Stimulated activated CD8-positive, alpha-beta memory T cell treated with anti-CD3 and anti-CD28 coated beads, Interleukin-7, amount 100 ng/mL, for 1 hour (primary cell): ENCODE measurements at regions not wholly inside any gene's neighbourhood (a gene's known extent, or its start where the extent isn't known, plus 50 kb on each side); places are given as distances from the start of the nearest gene placed in this dataset.

Experiments used
- DNase-seq, 2 donors: peaks; one replicate each; pipeline ENCODE4 v3.0.0-alpha.2; 2020; ENCODE audit warnings: low read depth in 2 of 2

DNA sequence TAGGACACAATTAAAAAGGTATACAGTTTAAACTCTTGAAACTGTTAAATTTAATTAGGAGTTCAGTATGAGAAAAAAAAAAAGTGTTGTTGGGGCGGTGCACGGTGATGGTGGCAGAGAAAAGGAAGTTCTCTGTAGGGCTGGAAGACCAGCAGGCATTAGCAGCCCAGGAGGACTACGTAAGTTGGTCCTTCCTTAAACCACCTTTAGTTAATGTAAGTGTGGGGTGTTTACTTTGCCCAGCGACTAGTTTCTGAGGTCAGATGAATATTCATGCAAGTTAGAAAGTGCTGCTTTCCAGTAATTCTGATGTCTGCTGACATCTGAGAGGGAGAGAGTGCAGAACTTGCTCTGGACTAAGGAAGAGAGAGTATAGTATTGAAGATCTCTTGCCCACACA is 54.9 kb downstream of the NKX2-1 start:
- DNase-seq = no peak

DNA sequence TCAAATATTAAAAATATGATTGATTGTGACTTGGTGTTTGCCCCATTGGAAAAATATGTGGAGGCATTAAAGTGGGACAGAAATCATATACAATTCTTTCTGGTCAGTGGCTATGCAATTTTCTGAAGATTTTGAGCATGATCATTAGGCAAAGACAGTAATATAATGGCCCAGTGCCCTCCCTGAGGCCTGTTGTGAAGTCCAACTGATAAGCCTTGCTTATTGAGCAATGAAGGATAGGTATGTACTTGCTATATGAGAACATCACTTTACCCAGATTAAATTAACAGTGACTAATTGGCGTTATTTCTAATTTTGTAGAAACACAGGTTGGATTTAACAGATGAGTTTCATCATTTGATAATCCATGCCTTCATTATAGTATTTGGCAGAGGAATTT is 57.1 kb downstream of the NKX2-1 start:
- no peak for DNase-seq

DNA sequence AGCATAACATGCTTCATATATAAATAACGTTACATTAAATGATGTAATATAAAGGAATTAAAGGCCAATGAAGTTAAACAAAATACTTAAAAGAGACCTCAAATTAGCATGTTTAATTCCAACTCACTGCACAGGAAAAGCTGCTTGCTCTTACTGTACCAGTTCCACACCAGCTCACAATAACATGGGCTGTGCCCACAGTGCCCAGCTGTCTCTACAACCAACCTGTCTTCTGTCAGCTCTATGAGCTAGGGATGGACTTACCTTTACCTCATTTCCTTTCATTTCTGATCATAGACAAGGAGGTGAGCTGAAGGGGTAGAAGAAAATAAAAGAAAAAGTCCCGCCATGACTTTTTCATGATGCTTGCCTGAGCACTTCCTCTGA is 64.8 kb downstream of the NKX2-1 start:
- DNase-seq = no peak

DNA sequence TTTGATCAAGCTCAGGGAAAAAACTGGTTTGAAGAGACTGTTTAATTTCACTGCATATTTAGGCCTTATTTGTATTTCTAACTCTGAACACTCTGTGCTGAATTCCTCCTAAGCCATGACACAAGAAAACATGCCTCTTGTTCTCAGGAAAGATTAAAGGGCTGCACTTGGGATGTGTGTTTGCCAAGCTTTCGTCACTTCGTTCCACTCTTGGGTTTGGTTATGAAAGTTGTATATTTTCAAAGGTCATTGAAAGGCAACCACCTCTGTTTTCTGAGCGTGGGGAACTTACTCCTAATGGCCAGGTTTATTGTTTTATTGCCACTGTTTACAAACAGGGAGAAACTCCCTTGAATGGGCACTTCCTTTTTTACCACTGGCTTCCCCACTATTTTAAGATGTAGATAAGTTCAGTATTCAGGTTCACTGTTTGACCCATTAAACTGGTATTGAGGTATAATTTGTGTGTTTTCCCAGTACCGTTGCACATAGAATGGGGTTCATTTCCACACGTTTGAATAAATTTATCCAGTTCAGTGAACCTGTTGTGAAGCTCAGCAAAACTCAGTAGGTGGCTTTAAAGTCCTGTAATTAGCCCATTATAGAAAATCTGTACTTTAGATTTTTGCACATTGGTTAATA is 65.3 kb downstream of the NKX2-1 start:
- DNase-seq = no peak

DNA sequence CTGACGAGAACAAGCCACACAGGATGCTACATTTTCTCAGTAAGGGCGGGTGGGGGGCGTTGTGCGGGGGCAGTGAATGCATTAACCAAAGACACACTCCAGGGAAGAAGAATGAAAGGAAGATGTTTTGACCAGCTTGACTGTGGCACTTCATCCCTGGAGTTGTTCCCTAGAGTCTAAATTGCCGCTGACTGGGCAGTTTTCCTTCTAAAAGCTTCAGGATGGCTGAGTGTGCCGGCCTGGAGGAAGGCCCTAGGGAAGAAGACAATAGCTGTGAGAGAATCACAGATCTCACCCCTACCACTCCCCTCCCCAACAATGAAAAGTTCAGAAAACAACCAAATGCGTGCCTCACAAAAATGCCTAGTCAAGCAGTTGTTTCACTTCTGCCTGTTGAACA is 67.2 kb downstream of the NKX2-1 start:
- no peak for DNase-seq

DNA sequence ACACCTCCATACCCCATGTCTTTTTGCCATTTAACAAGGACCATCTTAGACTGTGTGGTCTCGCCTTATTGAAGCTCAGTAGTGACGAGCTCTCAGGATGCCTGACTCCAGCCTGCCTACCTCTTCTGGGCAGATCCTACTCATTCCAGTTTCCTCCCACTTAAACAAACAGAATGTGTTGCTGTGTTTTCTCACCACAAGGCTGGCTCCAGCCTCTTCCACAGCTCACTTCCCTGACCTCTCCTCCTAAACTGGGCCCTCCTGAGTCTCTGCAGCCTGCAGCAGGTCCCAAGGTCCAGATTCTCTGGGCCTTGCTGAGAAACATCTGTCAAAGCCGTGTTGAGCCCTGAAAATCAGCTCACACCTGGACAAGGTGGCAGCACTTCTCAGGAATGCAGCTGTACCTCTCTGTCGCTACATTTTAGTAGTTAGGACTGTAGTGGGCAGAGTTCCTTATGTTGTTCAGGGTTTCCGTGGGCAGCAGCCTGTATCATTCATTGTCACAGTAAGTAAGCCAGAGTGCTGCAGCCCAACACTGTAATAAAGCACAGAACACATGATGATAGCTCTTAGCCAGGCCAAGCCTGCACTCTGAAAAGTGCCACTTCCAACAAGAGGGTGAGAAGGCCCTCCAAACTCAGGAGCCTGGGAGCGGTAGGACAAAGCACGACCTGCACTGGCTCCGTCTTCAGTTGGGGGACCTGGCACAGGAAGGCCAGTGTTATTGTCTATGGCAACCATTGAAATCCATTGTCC is 68.5 kb downstream of the NKX2-1 start:
- DNase-seq = no peak

DNA sequence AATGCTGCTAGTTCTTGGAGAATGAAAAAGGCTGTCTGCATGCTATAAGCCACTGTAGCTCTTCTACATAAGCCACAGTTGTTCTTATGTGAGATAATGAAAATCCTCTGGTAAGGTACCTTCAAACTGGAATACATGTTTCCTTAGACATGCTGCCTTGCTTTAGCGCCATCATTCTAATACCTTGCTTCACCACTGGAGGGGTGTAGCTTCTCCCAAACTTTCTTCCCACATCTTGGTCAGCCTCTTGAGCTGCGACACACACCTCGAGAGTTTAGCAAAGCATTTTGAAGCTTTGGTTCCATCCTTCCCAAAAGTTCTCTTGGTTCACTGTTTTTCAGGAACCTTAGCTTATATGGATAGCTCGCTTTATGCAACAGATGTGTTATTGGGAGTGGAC is 69.5 kb downstream of the NKX2-1 start:
- DNase-seq = no peak

DNA sequence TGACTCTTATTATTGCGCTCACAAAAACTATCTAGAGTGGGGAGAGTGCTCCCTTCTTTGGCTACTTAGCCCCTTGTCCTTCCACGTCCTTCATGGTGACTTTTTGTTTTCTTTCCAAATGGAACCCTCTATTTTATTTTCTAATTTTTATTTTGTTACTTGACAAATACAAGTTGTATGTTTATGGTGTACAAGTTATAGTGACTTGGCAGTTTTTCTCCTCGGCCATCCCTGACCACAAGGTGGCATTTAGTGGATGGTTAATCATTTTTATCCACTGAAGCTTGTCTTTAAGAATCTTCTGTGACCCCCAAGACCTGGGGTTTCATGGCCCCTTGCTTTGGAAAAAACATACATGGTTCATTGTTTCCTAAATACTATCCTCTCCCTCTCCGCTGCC is 70.1 kb downstream of the NKX2-1 start:
- no peak for DNase-seq

DNA sequence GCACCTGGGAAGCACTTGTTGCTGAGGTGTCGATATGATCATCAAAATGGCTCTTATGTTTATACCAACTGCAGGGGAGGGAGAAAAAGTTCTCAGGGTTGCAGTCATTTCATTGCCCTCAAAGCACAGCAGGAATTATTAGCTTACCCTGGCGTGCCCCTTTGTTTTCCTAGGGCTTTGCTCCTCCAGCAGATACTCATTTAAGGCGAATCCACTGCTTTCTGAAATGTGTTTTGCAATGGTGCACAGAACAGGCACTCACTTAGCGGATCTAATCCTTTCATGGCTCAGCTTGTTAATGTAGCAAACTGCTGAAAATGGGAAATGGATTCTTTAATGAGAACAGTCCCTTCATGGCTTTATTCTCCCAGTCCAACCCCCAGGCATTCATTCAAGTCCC is 76.7 kb downstream of the NKX2-1 start:
- DNase-seq = no peak

DNA sequence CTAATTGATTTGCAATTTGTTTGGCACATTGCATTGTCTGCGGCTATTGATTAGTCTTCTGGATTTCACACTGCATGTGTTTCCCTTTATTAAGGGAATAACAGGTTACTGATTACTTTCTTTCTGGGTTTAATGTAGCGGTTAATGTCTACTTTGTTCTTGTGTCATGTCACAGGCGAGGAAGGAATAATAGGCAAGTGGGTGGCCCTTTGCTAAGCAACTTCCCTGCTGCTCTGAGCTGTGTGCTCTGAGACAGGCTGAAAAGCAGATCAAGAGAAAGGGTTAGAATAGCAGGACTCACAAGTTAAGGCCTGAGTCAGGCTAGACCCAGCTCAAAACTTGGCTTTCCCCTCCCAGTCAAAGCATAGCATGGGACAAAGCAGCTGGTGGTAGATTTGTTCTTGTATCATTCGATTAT is 77.2 kb downstream of the NKX2-1 start:
- DNase-seq = no peak

DNA sequence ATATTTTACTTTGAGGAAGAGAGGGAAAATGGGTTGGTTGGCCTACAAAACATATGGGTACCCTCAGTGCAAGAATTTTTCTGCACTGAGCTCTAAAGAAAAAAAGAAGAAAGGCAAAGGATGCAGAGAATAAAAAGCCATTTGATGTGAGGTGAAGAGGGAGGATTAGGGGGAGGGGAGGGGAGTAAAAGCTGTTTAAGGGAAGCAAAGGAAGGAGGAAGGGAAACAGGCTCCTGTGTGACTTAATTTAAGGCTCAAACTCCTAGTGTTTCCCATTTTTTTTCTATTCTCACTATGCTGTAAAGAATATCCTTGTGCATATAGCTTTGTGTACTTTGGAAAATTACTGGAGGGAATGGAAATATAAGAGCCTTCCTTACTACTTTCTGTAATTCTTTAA is 78.7 kb downstream of the NKX2-1 start:
- no peak for DNase-seq

DNA sequence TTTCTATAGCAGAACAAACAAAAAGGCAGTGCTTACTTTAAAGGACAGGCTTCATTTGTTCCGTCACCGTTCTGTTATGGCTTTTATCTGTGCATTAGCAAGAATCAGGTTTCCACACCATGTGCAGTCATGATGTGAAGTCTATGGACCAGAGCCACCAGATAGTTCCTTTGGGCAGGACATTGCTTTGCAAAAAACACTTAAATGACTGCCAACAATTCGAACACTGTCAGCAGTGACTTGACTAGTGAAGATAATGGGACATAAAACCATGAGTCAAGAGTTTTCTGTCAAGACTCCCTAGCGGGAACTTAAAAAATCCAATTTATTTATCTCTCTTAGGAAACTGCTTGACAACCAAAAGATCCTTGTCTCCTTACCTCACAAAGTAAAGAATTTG is 80.3 kb downstream of the NKX2-1 start:
- no peak for DNase-seq

DNA sequence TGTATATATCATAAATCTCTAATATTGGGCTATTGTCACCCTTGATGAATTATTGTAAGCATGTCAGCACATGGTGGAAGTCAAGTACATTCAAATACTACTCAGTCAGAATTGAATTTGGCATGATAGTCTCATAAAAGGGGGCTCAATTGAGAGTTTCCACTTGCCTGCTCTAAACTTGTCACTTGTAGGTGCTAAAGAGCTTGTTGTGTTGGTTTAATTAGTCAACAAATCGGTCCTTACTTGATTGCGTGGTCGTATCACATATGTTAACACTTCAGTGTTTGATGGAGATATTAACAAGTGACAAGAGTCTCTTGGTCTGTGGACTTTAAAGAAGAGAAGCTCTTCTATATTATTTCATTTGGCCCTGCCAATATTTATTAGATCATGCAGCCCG is 81.1 kb downstream of the NKX2-1 start:
- no peak for DNase-seq

DNA sequence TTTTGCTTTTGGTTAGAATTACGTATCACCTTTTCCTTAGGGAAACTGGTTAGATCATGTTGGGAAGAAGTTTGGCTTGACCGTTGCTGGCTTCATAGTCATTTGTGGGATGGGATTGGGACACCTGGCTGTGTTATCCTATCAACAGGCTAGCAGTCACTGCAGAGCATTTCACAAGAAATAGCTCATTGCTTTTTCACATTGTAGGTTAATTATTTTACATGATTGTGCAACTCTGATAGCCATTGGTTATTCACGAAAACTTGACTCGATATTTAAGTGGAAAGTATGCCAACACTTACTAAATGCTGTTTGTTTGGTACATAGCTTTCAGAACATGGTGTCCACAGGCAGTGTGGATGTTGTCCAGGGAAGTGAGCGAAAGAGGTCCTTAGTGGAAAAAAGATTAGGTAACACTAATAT is 89.4 kb downstream of the NKX2-1 start:
- no peak for DNase-seq

DNA sequence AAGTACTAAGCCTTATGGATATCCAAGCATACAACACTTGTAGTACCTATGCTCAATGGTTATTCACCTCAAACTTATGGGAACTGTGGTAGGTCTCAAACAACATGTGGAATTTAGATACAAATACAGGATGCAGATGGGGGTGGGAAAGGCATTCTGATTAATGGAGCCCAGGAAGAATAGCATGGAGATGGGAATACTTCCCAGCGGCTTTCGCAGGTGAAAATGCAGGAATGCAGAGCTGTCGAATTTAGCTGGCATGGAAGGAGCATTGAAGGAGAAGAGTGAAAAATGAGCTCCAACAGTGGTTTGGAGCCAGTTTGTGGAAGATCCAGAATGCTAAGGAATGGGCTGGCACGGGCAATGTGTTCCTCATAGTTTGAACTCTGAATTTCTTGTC is 89.9 kb downstream of the NKX2-1 start:
- no peak for DNase-seq

DNA sequence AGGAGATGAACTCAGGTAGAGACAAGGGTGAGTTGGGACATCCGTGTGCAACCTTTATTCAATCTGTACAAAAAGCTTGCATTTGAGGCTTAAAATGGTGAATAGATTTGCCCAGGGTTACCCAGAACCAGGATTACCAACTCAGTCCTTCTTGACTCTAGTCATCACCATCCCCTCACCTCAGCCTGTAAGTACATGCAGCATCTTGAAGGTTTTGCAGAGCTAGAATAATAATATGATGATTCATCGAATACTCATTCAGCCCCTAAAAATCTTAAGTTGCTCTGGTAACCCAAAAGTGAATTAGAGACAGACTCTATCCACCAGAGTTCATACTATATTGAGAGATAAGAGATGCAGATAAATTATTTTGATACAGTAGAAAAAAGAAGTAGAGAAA is 90.3 kb downstream of the NKX2-1 start:
- DNase-seq = no peak

DNA sequence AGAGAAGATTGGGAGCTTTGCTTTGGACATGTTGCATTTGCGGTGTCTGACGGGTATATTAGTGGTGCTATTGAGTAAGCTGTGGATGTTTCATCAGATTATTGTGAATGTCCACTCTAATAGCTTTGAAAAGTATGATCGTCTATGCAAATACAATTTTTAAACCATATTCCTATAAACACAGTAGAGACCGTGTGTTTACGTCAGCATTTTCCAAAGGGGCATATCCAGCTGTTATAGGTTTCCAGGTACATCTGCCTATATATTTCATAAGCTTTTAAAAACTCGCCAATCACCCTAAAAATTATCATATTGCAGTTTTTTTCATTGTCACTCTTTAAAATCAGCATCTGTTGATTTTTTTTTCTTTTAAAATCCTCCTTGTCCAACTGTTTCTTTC is 91.7 kb downstream of the NKX2-1 start:
- no peak for DNase-seq

DNA sequence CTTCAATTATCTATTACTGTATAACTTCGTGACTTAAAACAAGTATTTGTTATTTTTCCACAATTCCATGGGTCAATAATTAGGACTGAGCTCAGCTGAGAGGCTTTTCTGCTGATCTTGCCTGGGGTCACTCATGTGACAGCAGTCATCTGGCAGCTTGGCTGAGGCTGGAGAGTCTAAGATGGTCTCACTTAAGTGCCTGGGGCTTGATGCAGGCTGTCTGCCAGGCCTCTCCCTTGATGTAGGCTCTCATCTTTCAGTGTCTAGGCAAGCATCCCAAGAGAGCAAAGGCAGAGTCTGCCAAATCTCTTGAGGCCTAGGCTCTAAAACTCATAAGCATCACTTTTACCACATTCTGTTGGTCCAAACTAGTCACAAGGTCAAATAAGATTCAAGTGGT is 93.2 kb downstream of the NKX2-1 start:
- DNase-seq = no peak

DNA sequence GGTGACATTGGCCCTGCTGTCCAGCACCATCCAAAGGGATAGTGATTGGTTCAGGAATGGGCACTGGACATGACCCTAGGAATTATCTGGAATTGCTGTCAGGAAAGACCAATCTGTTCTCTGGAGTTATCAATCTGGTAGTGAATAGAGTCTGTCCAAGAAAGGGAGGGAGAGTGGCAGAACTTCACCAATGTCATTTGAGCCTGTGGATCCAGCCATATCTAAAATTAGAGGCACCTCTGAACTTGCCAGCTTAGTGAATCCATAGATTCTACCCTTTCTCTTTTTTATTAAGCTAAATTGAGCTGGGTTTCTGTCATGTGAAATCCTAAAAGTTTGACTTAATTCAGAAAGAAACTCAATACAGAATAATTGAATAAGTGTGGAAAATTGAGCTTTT is 93.9 kb downstream of the NKX2-1 start:
- no peak for DNase-seq

DNA sequence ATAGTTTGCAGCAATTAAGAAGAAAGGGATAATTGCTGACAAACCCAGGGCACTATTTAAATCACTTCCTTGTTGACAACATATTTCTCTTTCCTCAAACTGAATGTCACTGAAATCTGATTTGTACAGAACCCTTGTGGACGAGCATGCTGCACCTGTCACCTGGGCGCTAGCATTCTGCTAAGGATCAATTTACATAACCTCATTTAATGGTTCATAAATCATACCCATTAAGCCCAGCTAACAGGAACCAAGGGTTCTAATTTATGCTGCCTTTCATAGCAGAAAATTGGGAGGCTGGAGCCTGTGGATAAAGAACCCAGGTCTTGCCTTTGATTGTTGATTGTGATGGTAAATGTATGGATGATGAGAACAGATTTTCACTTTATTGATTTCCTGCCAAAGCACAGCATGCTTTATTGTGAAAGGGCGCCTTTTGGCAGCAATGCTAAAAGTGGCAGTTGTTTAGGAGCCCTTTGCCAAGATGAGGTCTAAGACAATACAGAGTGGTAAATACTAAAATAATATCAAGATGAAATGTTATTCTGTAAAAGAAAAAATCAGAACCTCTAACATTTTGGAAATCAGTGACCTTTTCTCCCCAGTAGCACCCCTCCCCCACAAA is 95.4 kb downstream of the NKX2-1 start:
- DNase-seq = no peak

DNA sequence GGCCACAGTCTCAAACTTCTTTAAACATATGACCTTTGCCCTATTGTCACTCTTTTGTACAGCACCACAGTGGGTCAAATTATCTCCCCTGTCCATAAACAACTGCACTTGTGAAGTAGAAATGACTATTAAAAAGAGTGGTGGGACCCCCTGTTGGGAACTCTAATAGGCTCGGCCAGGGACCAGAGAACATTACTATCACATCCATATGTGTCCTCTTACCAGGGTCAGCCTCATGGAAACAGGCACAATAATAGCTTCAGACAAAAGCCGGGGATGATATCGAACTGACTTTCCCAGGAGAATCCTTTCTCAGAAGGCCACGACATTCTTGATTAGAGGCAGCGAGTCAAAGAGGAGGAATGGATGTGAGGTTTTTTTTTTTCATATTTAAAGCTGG is 96.6 kb downstream of the NKX2-1 start:
- no peak for DNase-seq

DNA sequence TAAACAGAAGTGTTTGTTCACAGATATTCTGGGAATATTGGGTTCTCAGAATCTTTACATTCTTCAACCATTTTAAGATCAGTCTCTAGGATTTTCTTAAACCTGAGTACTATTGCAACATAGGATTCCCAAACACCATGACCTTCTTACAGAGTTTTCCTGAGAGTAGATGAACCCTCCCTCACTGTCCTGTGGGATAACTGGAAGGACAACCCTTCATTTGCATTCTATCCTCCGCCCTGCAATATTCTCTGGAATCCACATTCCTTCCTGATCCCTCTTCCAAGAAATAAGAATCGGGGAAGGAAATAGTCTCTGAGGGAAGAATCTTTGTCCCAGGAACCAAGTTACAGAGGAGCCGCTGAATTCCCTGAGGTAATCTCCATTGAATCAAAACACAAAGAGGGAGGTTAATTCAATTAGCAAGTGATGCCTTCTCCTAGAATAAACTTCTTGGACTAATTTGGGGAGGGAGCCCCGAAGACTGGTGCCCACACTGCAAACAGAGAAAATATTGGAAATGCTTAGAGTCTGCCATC is 99.8 kb upstream of the MBIP start:
- no peak for DNase-seq

DNA sequence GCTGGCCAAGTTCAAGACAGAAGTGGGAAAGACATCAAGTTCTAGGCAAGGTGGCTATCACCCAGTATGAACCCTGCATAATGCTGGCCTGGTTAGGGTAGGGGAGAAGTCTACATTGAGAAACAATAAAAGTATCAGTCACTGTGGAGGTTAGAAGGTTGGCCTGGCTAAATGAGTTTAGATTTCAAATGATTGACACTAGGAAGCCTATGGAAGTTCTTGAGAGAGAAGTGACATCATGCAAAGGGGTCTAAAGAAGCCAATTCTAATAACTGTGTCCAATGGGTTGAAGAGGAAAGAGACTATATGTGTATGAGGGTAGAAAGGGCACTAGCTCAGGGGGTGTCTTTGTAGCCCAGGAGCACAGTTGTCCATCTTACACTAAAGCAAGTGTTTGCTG is 98.5 kb upstream of the MBIP start:
- DNase-seq = no peak
